ENCODE measurements at regions not wholly inside any gene's neighbourhood (a gene's known extent, or its start where the extent isn't known, plus 50 kb on each side); places are given as distances from the start of the nearest gene placed in this dataset.
"Not testable (repeated sequence)": the region's sequence is repeated elsewhere in the genome, so short reads cannot be mapped to it uniquely, and the experiment has no call there.

DNA sequence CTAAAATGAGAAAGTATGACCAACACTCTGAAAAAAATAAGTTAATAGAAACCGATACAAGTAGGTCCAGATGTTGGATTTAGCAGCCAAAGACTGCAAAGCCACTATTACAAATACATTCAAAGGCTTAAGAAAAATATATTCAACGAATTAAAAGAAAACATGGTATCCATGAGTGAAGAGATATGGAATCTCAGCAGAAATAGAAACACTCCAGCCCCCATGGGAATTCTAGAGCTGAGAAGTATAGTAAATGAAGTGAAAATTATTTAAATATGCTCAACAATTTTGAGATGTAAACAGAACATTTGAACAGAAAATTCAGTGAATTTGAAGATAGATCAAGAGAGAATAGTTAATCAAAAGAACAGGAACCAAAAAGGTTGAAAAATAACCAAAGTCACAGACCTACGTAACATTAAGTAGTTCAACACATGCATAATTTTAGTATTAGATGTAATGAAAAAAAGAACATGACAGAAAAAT lies 72.0 kb upstream of the WIPF3 start:
- Histone ChIP-seq H3K4me1 (ENCODE audit: control insufficient read depth, low read length) (no peaks in the 10 kb centered on the region), H3F3A (ENCODE audit: control insufficient read depth, insufficient read depth) (no peaks in the 10 kb centered on the region), H4K20me1 (ENCODE audit: control insufficient read depth, insufficient read depth, low read depth, low read length) (no peaks in the 10 kb centered on the region), H3K9me3 (ENCODE audit: control insufficient read depth, insufficient read depth, low read length) (no peaks in the 10 kb centered on the region), H3K4me3 (ENCODE audit: low read length) (no peak overlapping the region), H3K36me3 (ENCODE audit: control insufficient read depth, low read length) (no peaks in the 10 kb centered on the region), H3K27ac (ENCODE audit: low read depth, low read length) (no peak overlapping the region), H3K79me2 (ENCODE audit: control insufficient read depth, low read length) (no peaks in the 10 kb centered on the region), H3K27me3 (ENCODE audit: control insufficient read depth, low read length) (peaks cover 4% of the 10 kb centered on the region; the same call in 1 of the 2 replicates), H3K9me2 (replicated peaks; ENCODE audit: control insufficient read depth, low read length) (no peaks in the 10 kb centered on the region), H3K4me2 (ENCODE audit: low read length) (no peak overlapping the region)
- TF ChIP-seq, protein P1, sequence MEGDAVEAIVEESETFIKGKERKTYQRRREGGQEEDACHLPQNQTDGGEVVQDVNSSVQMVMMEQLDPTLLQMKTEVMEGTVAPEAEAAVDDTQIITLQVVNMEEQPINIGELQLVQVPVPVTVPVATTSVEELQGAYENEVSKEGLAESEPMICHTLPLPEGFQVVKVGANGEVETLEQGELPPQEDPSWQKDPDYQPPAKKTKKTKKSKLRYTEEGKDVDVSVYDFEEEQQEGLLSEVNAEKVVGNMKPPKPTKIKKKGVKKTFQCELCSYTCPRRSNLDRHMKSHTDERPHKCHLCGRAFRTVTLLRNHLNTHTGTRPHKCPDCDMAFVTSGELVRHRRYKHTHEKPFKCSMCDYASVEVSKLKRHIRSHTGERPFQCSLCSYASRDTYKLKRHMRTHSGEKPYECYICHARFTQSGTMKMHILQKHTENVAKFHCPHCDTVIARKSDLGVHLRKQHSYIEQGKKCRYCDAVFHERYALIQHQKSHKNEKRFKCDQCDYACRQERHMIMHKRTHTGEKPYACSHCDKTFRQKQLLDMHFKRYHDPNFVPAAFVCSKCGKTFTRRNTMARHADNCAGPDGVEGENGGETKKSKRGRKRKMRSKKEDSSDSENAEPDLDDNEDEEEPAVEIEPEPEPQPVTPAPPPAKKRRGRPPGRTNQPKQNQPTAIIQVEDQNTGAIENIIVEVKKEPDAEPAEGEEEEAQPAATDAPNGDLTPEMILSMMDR (IDR thresholded peaks at IDR 0.05; ENCODE audit: low read depth, low read length, poor library complexity, severe bottlenecking): no peak
- TF ChIP-seq EZH2phosphoT487 (IDR thresholded peaks at IDR 0.05; ENCODE audit: borderline replicate concordance, low read length): no peak

DNA sequence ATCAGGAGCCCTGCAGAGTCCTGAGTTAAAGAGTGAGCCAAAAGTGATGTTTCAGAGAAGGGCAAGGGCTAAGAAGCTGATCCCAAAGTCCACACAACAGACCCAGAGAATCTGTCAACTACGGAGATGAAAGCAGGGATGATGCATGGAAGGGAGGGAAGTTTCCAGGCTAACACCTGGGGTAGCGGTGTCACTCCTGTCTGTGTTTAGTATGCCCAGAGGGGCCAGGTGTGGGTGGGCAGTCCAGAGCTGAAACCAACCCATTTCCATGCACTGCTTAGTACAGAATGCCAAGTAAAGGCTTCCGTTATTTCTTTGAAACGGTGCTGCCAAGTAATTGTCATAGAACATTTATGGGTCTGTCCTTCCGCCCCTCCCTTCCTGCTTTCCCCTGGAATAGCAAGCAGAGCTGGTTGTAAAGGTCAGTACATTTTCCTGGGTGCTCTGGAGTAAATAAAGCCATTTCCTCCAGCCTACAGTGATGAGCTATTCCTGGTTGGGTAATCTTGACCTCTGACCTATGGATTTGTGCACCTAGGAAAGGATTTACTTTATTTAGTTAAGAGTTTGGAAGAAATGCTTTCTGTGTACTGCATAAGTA lies 58.6 kb upstream of the WIPF3 start:
- H3K4me2 ChIP-seq (ENCODE audit: low read length); H3K27ac ChIP-seq (ENCODE audit: low read depth, low read length): not testable (repeated sequence)

DNA sequence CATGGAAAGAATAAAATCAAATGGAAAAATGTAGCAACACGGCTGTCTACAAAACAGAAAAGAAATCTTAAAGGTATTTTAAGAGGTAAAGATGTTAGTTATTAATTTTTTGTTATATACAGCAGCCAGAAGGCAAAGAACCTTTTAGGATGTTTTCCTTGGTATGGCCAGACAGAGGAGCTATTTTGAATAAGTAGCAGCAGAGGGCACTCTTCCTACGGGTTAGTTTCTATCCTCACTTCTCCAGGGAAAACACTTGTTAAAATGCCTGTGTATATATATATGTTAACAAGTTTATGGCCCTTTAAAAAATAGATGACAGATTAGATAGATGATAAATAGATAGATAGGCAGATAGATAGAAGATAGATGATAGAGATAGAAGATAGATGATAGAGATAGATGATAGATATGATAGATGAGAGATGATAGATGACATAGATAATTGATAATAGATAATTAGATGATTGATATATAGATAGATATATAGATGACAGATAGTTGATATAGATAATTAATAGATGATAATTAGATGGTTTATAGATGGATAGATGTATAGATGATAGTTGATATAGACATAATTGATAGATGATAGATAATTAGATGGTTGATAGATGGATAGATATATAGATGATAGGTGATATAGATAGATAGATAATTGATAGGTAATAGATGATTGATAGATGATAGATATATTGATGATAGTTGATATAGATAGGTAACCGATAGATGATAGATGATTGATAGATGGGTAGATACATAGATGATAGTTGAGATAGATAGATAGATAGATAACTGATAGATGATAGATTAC lies 57.8 kb upstream of the WIPF3 start:
- no peak overlapping the region for H3K27ac ChIP-seq (ENCODE audit: low read depth, low read length)
- H3F3A ChIP-seq (ENCODE audit: control insufficient read depth, insufficient read depth): no peaks in the 10 kb centered on the region
- no peaks in the 10 kb centered on the region for H3K79me2 ChIP-seq (ENCODE audit: control insufficient read depth, low read length)
- H3K4me1 ChIP-seq (ENCODE audit: control insufficient read depth, low read length): no peaks in the 10 kb centered on the region
- H3K36me3 ChIP-seq (ENCODE audit: control insufficient read depth, low read length): no peaks in the 10 kb centered on the region
- TF ChIP-seq, protein P1 (IDR thresholded peaks at IDR 0.05; ENCODE audit: low read depth, low read length, poor library complexity, severe bottlenecking): peak; percentile 57
- no peak for TF ChIP-seq EZH2phosphoT487 (IDR thresholded peaks at IDR 0.05; ENCODE audit: borderline replicate concordance, low read length)
- H3K4me2 ChIP-seq (ENCODE audit: low read length): no peak overlapping the region
- peaks cover 5% of the 10 kb centered on the region for H3K27me3 ChIP-seq (ENCODE audit: control insufficient read depth, low read length)
- H4K20me1 ChIP-seq (ENCODE audit: control insufficient read depth, insufficient read depth, low read depth, low read length): no peaks in the 10 kb centered on the region
- H3K9me3 ChIP-seq (ENCODE audit: control insufficient read depth, insufficient read depth, low read length): no peaks in the 10 kb centered on the region
- no peaks in the 10 kb centered on the region for H3K9me2 ChIP-seq (replicated peaks; ENCODE audit: control insufficient read depth, low read length)
- no peak overlapping the region for H3K4me3 ChIP-seq (ENCODE audit: low read length)

More for the DNA sequence above, 58.6 kb upstream of the WIPF3 start:
- H4K20me1 ChIP-seq (ENCODE audit: control insufficient read depth, insufficient read depth, low read depth, low read length); H3K9me2 ChIP-seq (replicated peaks; ENCODE audit: control insufficient read depth, low read length); H3K4me3 ChIP-seq (ENCODE audit: low read length); H3F3A ChIP-seq (ENCODE audit: control insufficient read depth, insufficient read depth); H3K79me2 ChIP-seq (ENCODE audit: control insufficient read depth, low read length); H3K4me1 ChIP-seq (ENCODE audit: control insufficient read depth, low read length); H3K36me3 ChIP-seq (ENCODE audit: control insufficient read depth, low read length); H3K27me3 ChIP-seq (ENCODE audit: control insufficient read depth, low read length); H3K9me3 ChIP-seq (ENCODE audit: control insufficient read depth, insufficient read depth, low read length): not testable (repeated sequence)

All from DOHH2 (cell line).